ENCODE measurements at regions not wholly inside any gene's neighbourhood (a gene's known extent, or its start where the extent isn't known, plus 50 kb on each side); places are given as distances from the start of the nearest gene placed in this dataset.

- TF ChIP-seq EP300 (IDR thresholded peaks at IDR 0.05) (no peak), POLR2A (IDR thresholded peaks at IDR 0.05) (no peak)
- TF ChIP-seq, protein P1, sequence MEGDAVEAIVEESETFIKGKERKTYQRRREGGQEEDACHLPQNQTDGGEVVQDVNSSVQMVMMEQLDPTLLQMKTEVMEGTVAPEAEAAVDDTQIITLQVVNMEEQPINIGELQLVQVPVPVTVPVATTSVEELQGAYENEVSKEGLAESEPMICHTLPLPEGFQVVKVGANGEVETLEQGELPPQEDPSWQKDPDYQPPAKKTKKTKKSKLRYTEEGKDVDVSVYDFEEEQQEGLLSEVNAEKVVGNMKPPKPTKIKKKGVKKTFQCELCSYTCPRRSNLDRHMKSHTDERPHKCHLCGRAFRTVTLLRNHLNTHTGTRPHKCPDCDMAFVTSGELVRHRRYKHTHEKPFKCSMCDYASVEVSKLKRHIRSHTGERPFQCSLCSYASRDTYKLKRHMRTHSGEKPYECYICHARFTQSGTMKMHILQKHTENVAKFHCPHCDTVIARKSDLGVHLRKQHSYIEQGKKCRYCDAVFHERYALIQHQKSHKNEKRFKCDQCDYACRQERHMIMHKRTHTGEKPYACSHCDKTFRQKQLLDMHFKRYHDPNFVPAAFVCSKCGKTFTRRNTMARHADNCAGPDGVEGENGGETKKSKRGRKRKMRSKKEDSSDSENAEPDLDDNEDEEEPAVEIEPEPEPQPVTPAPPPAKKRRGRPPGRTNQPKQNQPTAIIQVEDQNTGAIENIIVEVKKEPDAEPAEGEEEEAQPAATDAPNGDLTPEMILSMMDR (IDR thresholded peaks at IDR 0.05) = no peak
- H3K36me3 ChIP-seq = peaks cover 0 to 4% (median 0%) of the 10 kb centered on the region in 3 donors
Measured at GRCh38 chr1:90807329-90807728, 90.2 kb upstream of the BARHL2 start.

DNA sequence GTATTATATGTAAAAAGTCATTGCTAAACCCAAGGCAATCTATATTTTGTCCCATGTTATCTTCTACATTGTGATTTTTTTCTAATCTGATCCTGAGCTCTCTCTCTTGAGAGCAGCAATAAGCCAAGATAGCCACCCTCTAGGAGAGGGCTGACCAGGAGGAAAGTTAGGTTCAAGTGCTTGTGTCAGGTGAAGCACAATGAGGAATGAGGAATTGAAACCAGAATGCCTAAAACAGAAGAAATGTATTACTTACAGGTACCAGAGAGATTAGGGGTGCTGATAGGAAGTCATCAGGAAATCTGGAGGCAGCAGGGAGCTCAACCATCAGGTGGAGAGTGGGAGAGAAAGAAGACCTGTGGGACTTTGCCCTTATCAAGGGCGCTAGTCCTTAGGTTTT is 85.5 kb upstream of the BARHL2 start:
- Histone ChIP-seq H3K9me3 (peaks cover 0 to 8% (median 0%) of the 10 kb centered on the region in 4 donors), H3K36me3 (peaks cover 0 to 2% (median 0%) of the 10 kb centered on the region in 3 donors), H3K27me3 (peaks cover 0 to 3% of the 10 kb centered on the region in 2 donors), H3K4me3 (no peak overlapping the region), H3K27ac (no peak overlapping the region), H3K4me1 (no peaks in the 10 kb centered on the region)
- 81 to 85% methylated on average over 1 of the region's 1 CpG for WGBS, 2 donors
- DNase-seq (ENCODE audit: low spot score in 2 of 2) = no peak
- TF ChIP-seq POLR2A (IDR thresholded peaks at IDR 0.05) (no peak), EP300 (IDR thresholded peaks at IDR 0.05) (no peak)
- TF ChIP-seq, protein P1 (IDR thresholded peaks at IDR 0.05) = no peak

More at GRCh38 chr1:90807329-90807728, 90.2 kb upstream of the BARHL2 start:
- Histone ChIP-seq H3K4me3 (no peak overlapping the region), H3K27ac (no peak overlapping the region), H3K27me3 (no peaks in the 10 kb centered on the region), H3K9me3 (peaks cover 0 to 5% (median 0%) of the 10 kb centered on the region in 4 donors), H3K4me1 (no peaks in the 10 kb centered on the region)
- no peak for DNase-seq (ENCODE audit: low spot score in 2 of 2)

- H3K4me3 ChIP-seq = no peak overlapping the region
- H3K4me1 ChIP-seq = no peaks in the 10 kb centered on the region
- no peak for DNase-seq (ENCODE audit: low spot score in 2 of 2)
- no peaks in the 10 kb centered on the region for H3K36me3 ChIP-seq
- 41 to 44% methylated on average over 6 of the region's 6 CpGs for WGBS, 2 donors
- TF ChIP-seq EP300 (IDR thresholded peaks at IDR 0.05) (no peak), POLR2A (IDR thresholded peaks at IDR 0.05) (no peak)
- TF ChIP-seq, protein P1 (IDR thresholded peaks at IDR 0.05) = no peak
- H3K9me3 ChIP-seq = peaks cover 0 to 6% (median 0%) of the 10 kb centered on the region in 4 donors
- no peak overlapping the region for H3K27ac ChIP-seq
- H3K27me3 ChIP-seq = peaks cover 0 to 3% of the 10 kb centered on the region in 2 donors
Measured at GRCh38 chr1:90800012-90800717, 83.1 kb upstream of the BARHL2 start.

DNA sequence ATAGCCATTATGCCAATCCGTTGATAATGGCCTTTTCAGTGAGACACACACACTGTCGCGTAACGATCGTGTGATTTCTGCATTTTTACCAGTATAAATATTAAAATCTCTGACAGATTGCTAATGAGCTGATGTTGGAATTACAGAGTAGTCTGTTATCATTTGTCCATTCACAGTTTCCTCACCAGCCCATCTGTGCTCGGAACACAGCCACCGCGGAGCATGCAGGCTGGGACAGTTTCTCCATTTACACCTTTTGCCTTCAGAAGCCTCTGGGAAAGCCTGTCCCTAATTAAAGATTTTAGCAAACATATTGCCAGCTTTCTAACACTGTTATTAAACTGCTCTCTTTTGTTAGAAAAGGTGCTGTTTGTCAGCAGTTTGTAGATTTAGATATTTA is 82.2 kb upstream of the BARHL2 start:
- Histone ChIP-seq H3K27me3 (peaks cover 0 to 3% of the 10 kb centered on the region in 2 donors), H3K4me3 (no peak overlapping the region), H3K36me3 (no peaks in the 10 kb centered on the region), H3K4me1 (no peaks in the 10 kb centered on the region), H3K9me3 (peaks cover 0 to 2% (median 0%) of the 10 kb centered on the region in 4 donors), H3K27ac (no peak overlapping the region)
- TF ChIP-seq, protein P1 (IDR thresholded peaks at IDR 0.05) = no peak
- no peak for TF ChIP-seq EP300 (IDR thresholded peaks at IDR 0.05)
- no peak for TF ChIP-seq POLR2A (IDR thresholded peaks at IDR 0.05)
- 64 to 77% methylated on average over 8 of the region's 8 CpGs for WGBS, 2 donors
- no peak for DNase-seq (ENCODE audit: low spot score in 2 of 2)

- H3K9me3 ChIP-seq = peaks cover 0 to 2% (median 0%) of the 10 kb centered on the region in 4 donors
- TF ChIP-seq POLR2A (IDR thresholded peaks at IDR 0.05) (no peak), EP300 (IDR thresholded peaks at IDR 0.05) (no peak)
- no peak overlapping the region for H3K27ac ChIP-seq
- no peak for DNase-seq (ENCODE audit: low spot score in 2 of 2)
- H3K27me3 ChIP-seq = peaks cover 0 to 3% of the 10 kb centered on the region in 2 donors
- H3K36me3 ChIP-seq = no peaks in the 10 kb centered on the region
- WGBS, 2 donors = 43 to 58% methylated on average over 2 of the region's 2 CpGs
- no peaks in the 10 kb centered on the region for H3K4me1 ChIP-seq
- H3K4me3 ChIP-seq = no peak overlapping the region
Measured at GRCh38 chr1:90798883-90799282, 81.8 kb upstream of the BARHL2 start.

All from tibial nerve (tissue), 4 donors.